HCT116 (cell line): ENCODE measurements at regions not wholly inside any gene's neighbourhood (a gene's known extent, or its start where the extent isn't known, plus 50 kb on each side); places are given as distances from the start of the nearest gene placed in this dataset.

Source experiments
- ATAC-seq: fragments of 200-7000 bp; cut with Tn5 transposase; 2 replicates; pipeline ENCODE4 v1.9.1; 2020; ENCODE audit warnings: mild to moderate bottlenecking, moderate library complexity
- BruUV-seq: library from RNA; stranded (reverse); fragments of 400-500 nt; replicated peaks from 2 replicates; lab custom pipeline; 2021; lab: Mats Ljungman, UMichigan
- CTCF ChIA-PET: fragments of 300-600 bp; sonication (Branson Sonifier 250); formaldehyde crosslinking; loops from one replicate; lab custom pipeline; 2021; ENCODE audit warnings: antibody characterized with exemption; lab: Charles Lee
- POLR2A ChIA-PET: fragments of 300-600, 350-600 bp; sonication (Branson Sonifier 250); formaldehyde crosslinking; loops from one replicate; lab custom pipeline; 2021; ENCODE audit warnings: antibody characterized with exemption; lab: Charles Lee
- RAD21 ChIA-PET, 2 experiments: fragments of 300-600 bp; sonication (Branson Sonifier 250); formaldehyde crosslinking; loops; one replicate each; lab custom pipeline; 2023; ENCODE audit warnings: low total read pairs in 2 of 2; ENCODE audit not compliant: uncharacterized antibody in 2 of 2, unreplicated experiment in 2 of 2, low non-redundant PET in 1 of 2; lab: Charles Lee
- DNase-seq: peaks from one replicate; pipeline ENCODE4 v3.0.0-alpha.2; 2010; ENCODE audit warnings: low read depth, low spot score
- H2AFZ ChIP-seq: fragments of 200-600 bp; shearing (Covaris generic), sonication (generic); 2 replicates; pipeline ENCODE4 v1.6.1; 2017; ENCODE audit warnings: low read depth, mixed run types, mixed read lengths, antibody characterized with exemption, low read length; ENCODE audit not compliant: poor library complexity, severe bottlenecking
- H3K27ac ChIP-seq: 2 replicates; pipeline ENCODE4 v1.5.1; 2012; ENCODE audit warnings: low read depth, low read length
- H3K27me3 ChIP-seq: fragments of 200-600 bp; sonication (generic); 2 replicates; pipeline ENCODE4 v1.6.1; 2016; ENCODE audit warnings: mixed run types, low read length, mixed read lengths; ENCODE audit not compliant: insufficient read depth
- H3K36me3 ChIP-seq, 2 experiments: fragments of 200-500 bp in 1 of 2; fragments of 200-600 bp in 1 of 2; sonication (Bioruptor generic) in 1 of 2; sonication (generic) in 1 of 2; 2 replicates each; pipeline versions ENCODE4 v1.5.1 to v1.6.1; 2014 to 2016; ENCODE audit warnings: low read length in 2 of 2, inconsistent platforms in 1 of 2, mixed read lengths in 1 of 2, mixed run types in 1 of 2; ENCODE audit not compliant: insufficient read depth in 2 of 2, control insufficient read depth in 1 of 2
- H3K4me1 ChIP-seq, 2 experiments: fragments of 200-600 bp in 1 of 2; sonication (generic) in 1 of 2; 2 replicates each; pipeline versions ENCODE4 v1.5.1 to v1.6.1; 2012 to 2017; ENCODE audit warnings: low read length in 2 of 2, inconsistent platforms in 1 of 2, mild to moderate bottlenecking in 1 of 2, mixed read lengths in 1 of 2, mixed run types in 1 of 2, moderate library complexity in 1 of 2; ENCODE audit not compliant: insufficient read depth in 2 of 2, control insufficient read depth in 1 of 2
- H3K4me2 ChIP-seq: fragments of 200-600 bp; sonication (generic); 2 replicates; pipeline ENCODE4 v1.6.1; 2017; ENCODE audit warnings: mixed run types, low read length, mixed read lengths
- H3K4me3 ChIP-seq, 2 experiments: fragments of 200-600 bp in 1 of 2; sonication (generic) in 1 of 2; replicated peaks in 1 of 2; 2 replicates each; pipeline ENCODE4 v1.5.1; 2011 to 2016; ENCODE audit warnings: low read length in 2 of 2, control low read depth in 1 of 2, low read depth in 1 of 2, mild to moderate bottlenecking in 1 of 2, mixed read lengths in 1 of 2, mixed run types in 1 of 2
- H3K79me2 ChIP-seq: fragments of 200-600 bp; sonication (generic); 2 replicates; pipeline ENCODE4 v1.6.1; 2017; ENCODE audit warnings: mild to moderate bottlenecking, mixed run types, low read length, moderate library complexity, mixed read lengths; ENCODE audit not compliant: insufficient read depth
- H3K9ac ChIP-seq: fragments of 200-600 bp; sonication (generic); 2 replicates; pipeline ENCODE4 v1.6.1; 2016; ENCODE audit warnings: low read length, mixed read lengths
- H3K9me2 ChIP-seq: fragments of 200-600 bp; sonication (generic), shearing (Covaris generic); 2 replicates; pipeline ENCODE4 v1.6.1; 2017; ENCODE audit warnings: mixed run types, mild to moderate bottlenecking, moderate library complexity; ENCODE audit not compliant: insufficient read depth
- H3K9me3 ChIP-seq, 2 experiments: fragments of 200-500 bp in 1 of 2; fragments of 200-600 bp in 1 of 2; sonication (Bioruptor generic) in 1 of 2; sonication (generic) in 1 of 2; 2 replicates each; pipeline ENCODE4 v1.6.1; 2014 to 2017; ENCODE audit warnings: low read length in 2 of 2, mixed read lengths in 2 of 2, inconsistent platforms in 1 of 2, low read depth in 1 of 2, mild to moderate bottlenecking in 1 of 2, mixed run types in 1 of 2, moderate library complexity in 1 of 2; ENCODE audit not compliant: control insufficient read depth in 1 of 2, insufficient read depth in 1 of 2
- H4K20me1 ChIP-seq: fragments of 200-600 bp; sonication (generic), shearing (Covaris generic); 2 replicates; pipeline ENCODE4 v1.6.1; 2017; ENCODE audit warnings: mixed run types, mild to moderate bottlenecking, moderate library complexity; ENCODE audit not compliant: insufficient read depth
- CBX3 ChIP-seq: IDR thresholded peaks from 2 replicates; pipeline ENCODE4 v1.6.1; 2012; ENCODE audit warnings: low read depth
- CEBPB ChIP-seq: IDR thresholded peaks from 2 replicates; pipeline ENCODE4 v1.6.1; 2012; ENCODE audit warnings: low read depth
- EGR1 ChIP-seq: IDR thresholded peaks from 2 replicates; pipeline ENCODE4 v1.6.1; 2012; ENCODE audit warnings: low read depth
- EZH2 ChIP-seq: fragments of 200-600 bp; sonication (generic); IDR thresholded peaks from 2 replicates; pipeline ENCODE4 v1.6.1; 2017; ENCODE audit warnings: antibody characterized with exemption, mixed run types
- EZH2phosphoT487 ChIP-seq: fragments of 200-600 bp; IDR thresholded peaks from 2 replicates; pipeline ENCODE4 v1.6.1; 2018; ENCODE audit warnings: antibody characterized with exemption, borderline replicate concordance
- FOSL1 ChIP-seq: IDR thresholded peaks from 2 replicates; pipeline ENCODE4 v1.6.1; 2012; ENCODE audit warnings: low read depth
- JUND ChIP-seq: IDR thresholded peaks from 2 replicates; pipeline ENCODE4 v1.6.1; 2012
- POLR2A ChIP-seq: IDR thresholded peaks from 2 replicates; pipeline ENCODE4 v1.7.0; 2011; ENCODE audit warnings: borderline replicate concordance; ENCODE audit not compliant: insufficient read depth, insufficient read length; ENCODE audit errors: extremely low read depth
- RAD21 ChIP-seq: IDR thresholded peaks from 2 replicates; pipeline ENCODE4 v1.6.1; 2012; ENCODE audit warnings: low read depth, mild to moderate bottlenecking
- SIN3A ChIP-seq: IDR thresholded peaks from 2 replicates; pipeline ENCODE4 v1.6.1; 2012; ENCODE audit warnings: low read depth
- SP1 ChIP-seq: IDR thresholded peaks from 2 replicates; pipeline ENCODE4 v1.6.1; 2012; ENCODE audit warnings: low read depth
- SRF ChIP-seq: IDR thresholded peaks from 2 replicates; pipeline ENCODE4 v1.6.1; 2012; ENCODE audit warnings: low read depth
- TCF7L2 ChIP-seq: IDR thresholded peaks from 2 replicates; pipeline ENCODE4 v1.7.0; 2011; ENCODE audit warnings: borderline replicate concordance, inconsistent platforms; ENCODE audit not compliant: insufficient read depth, insufficient read length; ENCODE audit errors: extremely low read depth
- YY1 ChIP-seq: IDR thresholded peaks from 2 replicates; pipeline ENCODE4 v1.6.1; 2011; ENCODE audit warnings: low read length, low read depth, moderate library complexity, mild to moderate bottlenecking; ENCODE audit not compliant: insufficient replicate concordance; ENCODE audit errors: extremely low read depth
- ZNF274 ChIP-seq: fragments of 200-500 bp; sonication (Bioruptor generic); IDR thresholded peaks from 2 replicates; pipeline ENCODE4 v1.6.1; 2014; ENCODE audit warnings: mild to moderate bottlenecking, low read depth, low read length, inconsistent platforms
- intact Hi-C: fragments of 100-400 bp; cut with micrococcal nuclease; formaldehyde crosslinking; loops from 2 replicates; pipeline ENCODE4 v1.10.0; 2022
- TF ChIP-seq, protein P1 (sequence below): IDR thresholded peaks from 2 replicates; pipeline ENCODE4 v1.6.1; 2012; ENCODE audit warnings: low read depth
- TF ChIP-seq, protein P2 (sequence below), 3 experiments: fragments of 200-600 bp in 1 of 3; sonication (generic) in 1 of 3; IDR thresholded peaks in 2 of 3; conservative IDR thresholded peaks in 1 of 3; 2 replicates each; pipeline ENCODE4 v1.5.1; 2012 to 2017; ENCODE audit warnings: low read depth in 2 of 3, low read length in 2 of 3, antibody characterized with exemption in 1 of 3, borderline replicate concordance in 1 of 3, control low read depth in 1 of 3, mild to moderate bottlenecking in 1 of 3, mixed read lengths in 1 of 3, mixed run types in 1 of 3, moderate library complexity in 1 of 3; ENCODE audit not compliant: insufficient read depth in 1 of 3
- TF ChIP-seq, protein P3 (sequence below): IDR thresholded peaks from 2 replicates; pipeline ENCODE4 v1.6.1; 2011; ENCODE audit warnings: mild to moderate bottlenecking, low read length, moderate library complexity; ENCODE audit not compliant: insufficient replicate concordance; ENCODE audit errors: extremely low read depth
- TF ChIP-seq, protein P4 (sequence below): IDR thresholded peaks from 2 replicates; pipeline ENCODE4 v1.6.1; 2012
- TF ChIP-seq, protein P5 (sequence below): IDR thresholded peaks from 2 replicates; pipeline ENCODE4 v1.6.1; 2012

DNA sequence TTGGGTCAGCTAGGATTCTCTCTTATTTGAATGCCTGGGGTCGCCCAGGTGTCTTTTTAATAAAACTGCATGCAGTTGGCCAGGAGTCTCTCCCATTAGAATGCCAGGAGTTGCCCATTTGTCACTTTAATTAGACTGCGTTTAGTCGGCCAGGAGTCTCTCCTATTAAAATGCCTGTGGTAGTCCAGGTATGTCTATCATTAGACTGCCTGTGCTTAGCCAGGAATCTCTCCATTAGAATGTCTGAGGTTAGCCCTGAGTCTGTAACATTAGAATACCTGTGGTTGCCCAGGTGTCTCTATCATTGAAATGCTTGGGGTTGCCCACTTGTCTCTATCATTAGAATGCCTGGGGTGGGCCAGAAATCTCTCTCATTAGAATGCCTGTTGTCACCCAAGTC lies 1470.9 kb downstream of the UQCRFS1 start:
- no peak overlapping the region for H3K4me3 ChIP-seq
- CTCF ChIA-PET = no interaction called here
- no peaks in the 10 kb centered on the region for H3K79me2 ChIP-seq
- no peak overlapping the region for H3K4me2 ChIP-seq
- H2AFZ ChIP-seq = no peak overlapping the region
- BruUV-seq = no TSS peak
- H4K20me1 ChIP-seq = no peaks in the 10 kb centered on the region
- TF ChIP-seq SRF (no peak), POLR2A (no peak), TCF7L2 (no peak), RAD21 (no peak), EZH2phosphoT487 (no peak), ZNF274 (no peak), FOSL1 (no peak), CBX3 (no peak), CEBPB (no peak), SP1 (no peak), JUND (no peak), SIN3A (no peak), EGR1 (no peak), EZH2 (no peak), YY1 (no peak)
- TF ChIP-seq, protein P1, sequence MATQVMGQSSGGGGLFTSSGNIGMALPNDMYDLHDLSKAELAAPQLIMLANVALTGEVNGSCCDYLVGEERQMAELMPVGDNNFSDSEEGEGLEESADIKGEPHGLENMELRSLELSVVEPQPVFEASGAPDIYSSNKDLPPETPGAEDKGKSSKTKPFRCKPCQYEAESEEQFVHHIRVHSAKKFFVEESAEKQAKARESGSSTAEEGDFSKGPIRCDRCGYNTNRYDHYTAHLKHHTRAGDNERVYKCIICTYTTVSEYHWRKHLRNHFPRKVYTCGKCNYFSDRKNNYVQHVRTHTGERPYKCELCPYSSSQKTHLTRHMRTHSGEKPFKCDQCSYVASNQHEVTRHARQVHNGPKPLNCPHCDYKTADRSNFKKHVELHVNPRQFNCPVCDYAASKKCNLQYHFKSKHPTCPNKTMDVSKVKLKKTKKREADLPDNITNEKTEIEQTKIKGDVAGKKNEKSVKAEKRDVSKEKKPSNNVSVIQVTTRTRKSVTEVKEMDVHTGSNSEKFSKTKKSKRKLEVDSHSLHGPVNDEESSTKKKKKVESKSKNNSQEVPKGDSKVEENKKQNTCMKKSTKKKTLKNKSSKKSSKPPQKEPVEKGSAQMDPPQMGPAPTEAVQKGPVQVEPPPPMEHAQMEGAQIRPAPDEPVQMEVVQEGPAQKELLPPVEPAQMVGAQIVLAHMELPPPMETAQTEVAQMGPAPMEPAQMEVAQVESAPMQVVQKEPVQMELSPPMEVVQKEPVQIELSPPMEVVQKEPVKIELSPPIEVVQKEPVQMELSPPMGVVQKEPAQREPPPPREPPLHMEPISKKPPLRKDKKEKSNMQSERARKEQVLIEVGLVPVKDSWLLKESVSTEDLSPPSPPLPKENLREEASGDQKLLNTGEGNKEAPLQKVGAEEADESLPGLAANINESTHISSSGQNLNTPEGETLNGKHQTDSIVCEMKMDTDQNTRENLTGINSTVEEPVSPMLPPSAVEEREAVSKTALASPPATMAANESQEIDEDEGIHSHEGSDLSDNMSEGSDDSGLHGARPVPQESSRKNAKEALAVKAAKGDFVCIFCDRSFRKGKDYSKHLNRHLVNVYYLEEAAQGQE = no peak
- TF ChIP-seq, protein P2, sequence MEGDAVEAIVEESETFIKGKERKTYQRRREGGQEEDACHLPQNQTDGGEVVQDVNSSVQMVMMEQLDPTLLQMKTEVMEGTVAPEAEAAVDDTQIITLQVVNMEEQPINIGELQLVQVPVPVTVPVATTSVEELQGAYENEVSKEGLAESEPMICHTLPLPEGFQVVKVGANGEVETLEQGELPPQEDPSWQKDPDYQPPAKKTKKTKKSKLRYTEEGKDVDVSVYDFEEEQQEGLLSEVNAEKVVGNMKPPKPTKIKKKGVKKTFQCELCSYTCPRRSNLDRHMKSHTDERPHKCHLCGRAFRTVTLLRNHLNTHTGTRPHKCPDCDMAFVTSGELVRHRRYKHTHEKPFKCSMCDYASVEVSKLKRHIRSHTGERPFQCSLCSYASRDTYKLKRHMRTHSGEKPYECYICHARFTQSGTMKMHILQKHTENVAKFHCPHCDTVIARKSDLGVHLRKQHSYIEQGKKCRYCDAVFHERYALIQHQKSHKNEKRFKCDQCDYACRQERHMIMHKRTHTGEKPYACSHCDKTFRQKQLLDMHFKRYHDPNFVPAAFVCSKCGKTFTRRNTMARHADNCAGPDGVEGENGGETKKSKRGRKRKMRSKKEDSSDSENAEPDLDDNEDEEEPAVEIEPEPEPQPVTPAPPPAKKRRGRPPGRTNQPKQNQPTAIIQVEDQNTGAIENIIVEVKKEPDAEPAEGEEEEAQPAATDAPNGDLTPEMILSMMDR (IDR thresholded peaks at IDR 0.05 in 2 of 3, conservative IDR thresholded peaks at IDR 0.05 in 1 of 3; ENCODE audit: borderline replicate concordance in 1 of 3, insufficient read depth in 1 of 3, low read depth in 2 of 3, low read length in 2 of 3) = no peak
- TF ChIP-seq, protein P3, sequence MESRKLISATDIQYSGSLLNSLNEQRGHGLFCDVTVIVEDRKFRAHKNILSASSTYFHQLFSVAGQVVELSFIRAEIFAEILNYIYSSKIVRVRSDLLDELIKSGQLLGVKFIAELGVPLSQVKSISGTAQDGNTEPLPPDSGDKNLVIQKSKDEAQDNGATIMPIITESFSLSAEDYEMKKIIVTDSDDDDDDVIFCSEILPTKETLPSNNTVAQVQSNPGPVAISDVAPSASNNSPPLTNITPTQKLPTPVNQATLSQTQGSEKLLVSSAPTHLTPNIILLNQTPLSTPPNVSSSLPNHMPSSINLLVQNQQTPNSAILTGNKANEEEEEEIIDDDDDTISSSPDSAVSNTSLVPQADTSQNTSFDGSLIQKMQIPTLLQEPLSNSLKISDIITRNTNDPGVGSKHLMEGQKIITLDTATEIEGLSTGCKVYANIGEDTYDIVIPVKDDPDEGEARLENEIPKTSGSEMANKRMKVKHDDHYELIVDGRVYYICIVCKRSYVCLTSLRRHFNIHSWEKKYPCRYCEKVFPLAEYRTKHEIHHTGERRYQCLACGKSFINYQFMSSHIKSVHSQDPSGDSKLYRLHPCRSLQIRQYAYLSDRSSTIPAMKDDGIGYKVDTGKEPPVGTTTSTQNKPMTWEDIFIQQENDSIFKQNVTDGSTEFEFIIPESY = no peak
- TF ChIP-seq, protein P4, sequence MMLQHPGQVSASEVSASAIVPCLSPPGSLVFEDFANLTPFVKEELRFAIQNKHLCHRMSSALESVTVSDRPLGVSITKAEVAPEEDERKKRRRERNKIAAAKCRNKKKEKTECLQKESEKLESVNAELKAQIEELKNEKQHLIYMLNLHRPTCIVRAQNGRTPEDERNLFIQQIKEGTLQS = no peak
- TF ChIP-seq, protein P5, sequence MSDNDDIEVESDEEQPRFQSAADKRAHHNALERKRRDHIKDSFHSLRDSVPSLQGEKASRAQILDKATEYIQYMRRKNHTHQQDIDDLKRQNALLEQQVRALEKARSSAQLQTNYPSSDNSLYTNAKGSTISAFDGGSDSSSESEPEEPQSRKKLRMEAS = no peak
- no peak overlapping the region for H3K27ac ChIP-seq
- H3K36me3 ChIP-seq = no peaks in the 10 kb centered on the region
- intact Hi-C loops = no loop called here
- ATAC-seq (no peak), DNase-seq (no peak)
- no peaks in the 10 kb centered on the region for H3K27me3 ChIP-seq
- H3K9me2 ChIP-seq = no peaks in the 10 kb centered on the region
- POLR2A ChIA-PET = no interaction called here
- no peaks in the 10 kb centered on the region for H3K4me1 ChIP-seq
- no peak overlapping the region for H3K9ac ChIP-seq
- no peaks in the 10 kb centered on the region; a peak in 1 of 4 replicates for H3K9me3 ChIP-seq
- RAD21 ChIA-PET = no interaction called here
